GM18498 (cell line): ENCODE measurements at regions not wholly inside any gene's neighbourhood (a gene's known extent, or its start where the extent isn't known, plus 50 kb on each side); places are given as distances from the start of the nearest gene placed in this dataset.

Experiments
- ATAC-seq: cut with Tn5 transposase; IDR thresholded peaks from one replicate; pipeline ENCODE4 v1.9.1; 2021; ENCODE audit warnings: mild to moderate bottlenecking, moderate library complexity; ENCODE audit not compliant: unreplicated experiment

GRCh38 chr2:39615675-39616074 lies 50.0 kb upstream of the TMEM178A start:
- no peak for ATAC-seq
